IPS DF 4.7 (cell line): ENCODE measurements at regions not wholly inside any gene's neighbourhood (a gene's known extent, or its start where the extent isn't known, plus 50 kb on each side); places are given as distances from the start of the nearest gene placed in this dataset.
"Not testable (repeated sequence)": the region's sequence is repeated elsewhere in the genome, so short reads cannot be mapped to it uniquely, and the experiment has no call there.

ENCODE experiments used
- DNase-seq: peaks from one replicate; pipeline ENCODE4 v3.0.0-alpha.2; 2013; ENCODE audit warnings: low spot score; ENCODE audit errors: extremely low read depth

DNA sequence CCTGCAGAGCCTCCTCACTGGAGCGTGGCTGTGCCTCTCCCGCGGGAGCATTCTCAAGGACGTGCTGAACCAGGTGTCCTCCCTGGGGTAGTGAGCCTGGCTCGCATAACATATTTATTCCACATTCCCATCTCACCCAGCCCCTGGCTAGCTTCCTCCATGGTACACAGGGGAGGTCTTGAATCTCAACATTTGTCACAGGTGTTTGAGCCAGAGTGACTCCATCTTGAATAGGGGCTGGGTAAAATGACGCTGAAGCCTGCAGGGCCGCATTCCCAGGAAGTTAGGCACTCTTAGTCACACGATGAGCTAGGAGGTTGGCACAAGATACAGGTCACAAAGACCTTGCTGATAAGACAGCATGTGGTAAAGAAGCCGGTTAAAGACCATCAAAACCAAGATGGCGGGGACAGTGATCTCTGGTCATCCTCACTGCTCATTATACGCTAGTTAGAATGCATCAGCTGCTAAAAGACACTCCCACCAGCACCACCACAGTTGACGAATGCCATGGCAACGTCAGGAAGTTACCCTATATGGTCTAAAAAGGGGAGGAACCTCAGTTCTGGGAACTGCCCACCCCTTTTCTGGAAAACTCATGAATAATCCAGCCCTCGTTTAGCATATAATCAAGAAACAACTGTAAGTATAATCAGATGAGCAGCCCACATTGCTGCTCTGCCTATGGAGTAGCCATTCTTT is 273.8 kb upstream of the IRX4 start:
- no peak for DNase-seq

DNA sequence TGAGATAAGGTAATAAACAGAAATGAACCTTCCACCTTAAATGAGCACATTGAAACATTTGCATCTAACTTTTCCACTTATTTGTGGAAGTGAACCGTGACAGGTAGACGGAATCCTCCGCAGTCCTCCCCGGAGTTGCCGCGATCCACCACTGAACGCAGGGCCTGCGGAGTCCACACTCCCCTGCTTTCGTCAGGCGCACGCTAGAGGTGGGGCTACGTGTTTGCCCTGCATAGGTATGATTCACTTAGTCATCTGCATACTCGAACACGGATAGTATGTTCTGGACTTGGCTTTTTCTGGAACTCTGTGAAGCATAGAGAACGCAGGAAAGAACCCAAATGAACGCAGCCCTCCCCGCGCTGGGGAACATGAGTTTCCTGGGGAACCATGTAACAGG is 272.8 kb upstream of the IRX4 start:
- no peak for DNase-seq

DNA sequence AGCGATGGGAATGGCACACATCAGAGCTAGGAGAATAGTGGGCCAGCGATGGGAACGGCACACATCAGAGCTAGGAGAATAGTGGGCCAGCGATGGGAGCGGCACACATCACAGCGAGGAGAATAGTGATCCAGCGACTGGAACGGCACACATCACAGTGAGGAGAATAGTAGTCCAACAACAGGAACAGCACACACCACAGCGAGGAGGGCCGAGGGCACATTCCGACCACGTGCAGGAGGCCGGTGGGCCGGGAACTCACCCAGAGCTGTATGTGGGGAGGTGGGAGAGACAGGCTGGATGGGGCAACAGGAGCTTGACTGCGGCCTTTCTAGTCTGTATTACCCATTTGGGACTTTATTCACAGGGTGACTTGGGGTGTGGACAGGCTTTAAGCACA is 271.1 kb upstream of the IRX4 start:
- DNase-seq = no peak

DNA sequence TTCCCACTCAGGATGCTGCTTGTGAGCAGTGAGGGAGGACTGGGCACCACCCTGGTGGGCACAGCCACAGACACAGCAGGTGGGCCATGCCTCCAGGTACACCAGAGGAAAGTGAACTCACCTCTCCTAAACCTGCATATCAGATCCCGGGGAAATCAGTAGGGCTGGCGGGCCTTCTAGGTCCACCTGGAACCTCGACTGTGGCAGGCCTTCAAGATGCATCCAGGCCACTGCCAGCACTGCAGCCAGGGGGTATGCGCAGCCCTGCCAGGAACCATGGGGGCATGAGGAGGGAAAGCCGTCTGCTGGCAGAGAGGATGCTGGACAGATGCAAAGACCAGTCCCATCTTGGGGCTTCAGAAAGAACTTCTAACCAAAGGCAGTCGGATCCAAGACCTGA is 270.6 kb upstream of the IRX4 start:
- DNase-seq = no peak

DNA sequence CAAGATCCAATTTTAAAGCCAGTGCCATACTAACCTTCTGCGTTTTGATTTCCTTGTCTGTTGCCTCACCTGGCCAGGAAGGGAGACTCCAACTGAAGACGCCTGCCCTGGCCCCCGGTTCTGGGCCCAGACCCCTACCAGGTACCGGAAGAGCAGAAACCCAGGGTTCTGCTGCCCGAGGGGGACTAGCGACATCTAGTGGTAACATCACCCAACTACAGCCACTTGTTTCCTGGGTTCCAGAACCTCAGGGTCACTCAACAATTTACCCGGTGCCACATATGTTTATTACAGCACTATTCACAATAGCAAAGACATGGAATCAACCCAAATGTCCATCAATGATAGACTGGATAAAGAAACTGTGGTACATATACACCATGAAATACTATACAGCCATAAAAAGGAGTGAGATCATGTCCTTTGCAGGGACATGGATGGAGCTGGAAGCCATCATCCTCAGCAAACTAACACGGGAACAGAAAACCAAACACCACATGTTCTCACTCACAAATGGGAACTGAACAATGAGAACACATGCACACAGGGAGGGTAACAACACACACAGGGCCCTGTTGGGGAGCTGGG is 268.7 kb upstream of the IRX4 start:
- not testable (repeated sequence) for DNase-seq

DNA sequence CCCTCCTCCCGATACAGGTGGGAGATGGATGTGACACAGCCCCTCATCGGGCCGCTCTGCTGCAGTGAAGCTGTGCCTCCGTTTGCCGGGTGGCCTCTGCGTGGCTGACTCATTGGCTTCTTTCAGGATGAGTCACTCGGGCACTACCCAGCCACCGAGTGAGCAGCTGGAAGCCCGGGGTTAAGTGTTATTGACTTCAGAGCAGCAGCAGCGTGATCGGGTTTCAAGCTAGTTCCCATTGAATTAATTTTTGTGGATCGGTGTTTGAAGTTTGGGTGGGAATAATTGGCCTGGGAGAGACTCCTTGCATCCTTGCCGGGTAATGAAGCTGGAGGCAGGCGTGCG is 266.4 kb upstream of the IRX4 start:
- no peak for DNase-seq

DNA sequence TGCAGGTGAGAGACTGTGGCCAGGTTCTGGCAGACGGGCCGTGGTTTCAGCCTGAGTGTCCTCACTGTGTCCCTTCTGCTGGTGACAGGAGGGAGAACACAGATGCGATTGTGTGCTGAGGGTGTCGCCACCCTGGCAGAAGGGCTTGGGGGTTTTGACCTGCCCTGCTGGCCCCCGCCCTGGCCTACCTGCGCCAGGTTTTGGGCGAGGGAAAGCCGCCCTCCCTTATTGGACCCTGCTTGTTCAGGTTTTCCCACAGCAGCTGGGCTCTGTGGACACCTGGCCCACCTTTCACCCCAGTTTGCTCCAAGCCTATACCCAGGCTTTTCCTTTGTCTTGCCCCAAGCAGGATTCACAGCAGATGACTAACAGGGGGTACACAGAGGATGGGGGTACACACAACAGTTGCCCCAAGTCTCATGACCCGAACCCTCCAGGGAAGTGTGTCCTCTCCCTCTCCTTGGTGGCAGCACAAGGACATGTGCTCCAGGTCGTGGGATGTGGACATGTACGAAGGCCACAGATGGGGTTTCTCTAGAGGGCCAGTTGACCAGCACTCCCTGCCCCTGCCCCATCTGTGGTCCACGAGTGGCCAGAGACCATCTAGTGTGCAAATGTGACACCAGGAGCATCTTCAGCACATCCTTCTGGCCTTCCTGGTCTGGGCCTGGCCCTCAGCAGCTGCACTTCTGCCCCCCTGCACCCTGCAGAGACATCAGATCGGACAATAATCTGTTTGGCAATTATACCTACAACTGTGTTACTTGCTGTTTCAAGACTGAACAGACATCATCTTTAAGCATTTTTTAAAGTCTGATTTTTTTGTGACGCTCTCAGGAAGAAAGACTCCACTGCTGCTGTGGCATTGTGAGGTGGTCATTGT is 265.8 kb upstream of the IRX4 start:
- DNase-seq = no peak

DNA sequence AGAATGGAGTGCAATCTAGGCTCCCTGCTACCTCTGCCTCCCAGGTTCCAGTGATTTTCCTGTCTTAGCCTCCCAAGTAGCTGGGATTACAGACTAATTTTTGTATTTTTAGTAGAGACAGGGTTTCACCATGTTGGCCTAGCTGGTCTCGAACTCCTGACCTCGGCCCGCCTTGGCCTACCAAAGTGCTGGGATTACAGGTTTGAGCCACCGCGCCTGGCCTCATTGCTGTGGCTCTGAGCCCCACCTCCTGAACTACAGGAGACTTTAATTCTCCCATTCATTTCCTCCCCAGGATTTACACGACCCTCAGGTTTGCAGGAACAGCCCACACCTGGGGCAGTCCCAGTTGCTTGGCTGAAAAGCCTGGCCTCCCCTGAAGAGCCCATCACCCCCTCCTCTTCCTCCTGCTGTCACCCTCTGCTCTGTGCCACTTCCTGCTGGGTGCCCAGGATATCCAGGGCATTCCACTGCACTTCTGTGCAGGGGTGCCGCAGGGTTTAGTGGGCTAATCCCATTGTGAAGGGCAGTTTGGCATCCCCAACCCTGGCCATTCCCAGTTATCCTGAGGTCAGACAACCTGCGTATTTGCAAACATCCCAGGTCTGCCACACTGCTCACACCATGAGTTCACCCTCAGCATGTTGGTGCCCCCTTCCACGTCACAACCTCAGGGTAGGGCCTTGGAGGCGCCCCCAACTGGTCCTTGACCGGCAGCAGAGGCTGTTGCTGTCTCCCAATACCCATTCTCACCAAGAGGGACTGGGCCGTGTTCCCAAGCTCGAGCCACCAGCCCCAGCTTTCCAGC is 265.0 kb upstream of the IRX4 start:
- no peak for DNase-seq

DNA sequence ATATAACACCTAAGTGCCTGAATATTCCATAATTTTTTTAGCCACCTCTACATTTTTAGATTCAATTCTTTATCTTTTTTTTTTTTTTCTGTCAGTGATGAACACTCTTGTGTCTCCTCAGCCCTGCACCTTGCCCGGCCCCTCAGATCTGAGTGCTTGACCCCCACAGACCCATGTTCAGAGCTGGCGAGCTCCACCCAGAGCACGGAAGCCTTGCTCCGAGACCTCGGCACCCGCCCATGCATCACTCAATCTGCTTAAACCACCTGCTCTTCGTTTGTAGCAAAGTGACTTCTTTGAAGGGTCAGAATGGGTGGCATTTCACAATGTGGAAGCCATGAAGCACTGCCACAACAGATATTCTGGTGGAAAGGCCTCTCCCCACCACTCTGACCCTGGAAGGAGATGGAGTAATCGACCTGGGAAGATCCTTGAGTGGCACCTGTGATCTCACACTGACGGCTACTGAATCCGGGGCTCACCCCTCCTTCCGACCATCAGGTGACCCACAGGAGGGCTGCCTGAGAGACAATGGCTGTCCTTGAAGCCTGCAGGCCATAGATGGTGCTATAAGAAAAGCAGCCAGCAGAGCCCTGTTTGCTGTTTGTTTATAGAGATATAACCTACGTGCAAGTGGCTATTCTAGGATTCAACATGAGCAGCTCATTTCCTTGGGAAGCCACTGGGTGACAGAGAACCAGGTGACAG is 261.1 kb upstream of the IRX4 start:
- DNase-seq = no peak

DNA sequence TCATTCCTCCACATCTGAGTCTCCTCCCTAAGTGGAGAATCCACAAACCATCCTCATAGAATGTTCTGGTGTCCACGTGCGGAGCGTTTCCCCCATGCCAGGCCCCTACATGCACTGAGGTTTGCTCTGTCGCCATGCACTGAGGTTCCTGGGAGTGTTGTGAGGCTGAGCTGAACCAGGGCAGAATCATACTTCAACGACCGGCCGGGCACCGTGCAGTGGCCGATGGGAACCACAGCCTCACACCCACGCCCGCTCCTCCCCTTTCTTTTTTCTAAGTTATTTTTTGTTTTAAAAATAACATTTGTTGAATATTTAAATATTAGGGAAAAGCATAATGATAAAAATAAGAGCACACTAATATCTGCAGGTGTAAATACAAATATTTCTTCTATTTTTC is 260.4 kb upstream of the IRX4 start:
- DNase-seq = no peak

DNA sequence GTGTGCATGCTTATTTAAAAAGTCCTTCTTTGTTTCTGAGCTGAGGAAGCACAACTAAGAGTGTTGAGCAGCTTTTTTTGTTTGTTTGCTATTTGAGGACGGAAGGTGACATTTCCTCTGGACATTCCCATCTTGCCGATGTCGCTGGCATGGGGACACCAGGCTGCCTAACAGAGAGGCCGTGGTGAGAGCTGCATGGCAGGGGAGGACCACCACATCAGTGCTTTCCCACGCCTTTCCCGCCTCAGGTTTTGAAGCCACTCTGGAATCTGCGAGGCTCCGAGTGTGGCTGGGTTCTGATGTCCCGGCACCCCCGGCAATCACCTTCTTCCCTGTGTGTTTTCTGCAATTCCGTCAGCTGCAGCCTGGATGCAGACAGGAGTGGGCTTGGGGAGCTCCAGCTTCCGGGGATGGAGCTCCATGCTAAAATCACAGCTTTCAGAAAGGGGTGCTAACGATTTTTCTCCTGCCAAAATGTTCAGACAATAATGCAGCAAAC is 259.8 kb upstream of the IRX4 start:
- no peak for DNase-seq

DNA sequence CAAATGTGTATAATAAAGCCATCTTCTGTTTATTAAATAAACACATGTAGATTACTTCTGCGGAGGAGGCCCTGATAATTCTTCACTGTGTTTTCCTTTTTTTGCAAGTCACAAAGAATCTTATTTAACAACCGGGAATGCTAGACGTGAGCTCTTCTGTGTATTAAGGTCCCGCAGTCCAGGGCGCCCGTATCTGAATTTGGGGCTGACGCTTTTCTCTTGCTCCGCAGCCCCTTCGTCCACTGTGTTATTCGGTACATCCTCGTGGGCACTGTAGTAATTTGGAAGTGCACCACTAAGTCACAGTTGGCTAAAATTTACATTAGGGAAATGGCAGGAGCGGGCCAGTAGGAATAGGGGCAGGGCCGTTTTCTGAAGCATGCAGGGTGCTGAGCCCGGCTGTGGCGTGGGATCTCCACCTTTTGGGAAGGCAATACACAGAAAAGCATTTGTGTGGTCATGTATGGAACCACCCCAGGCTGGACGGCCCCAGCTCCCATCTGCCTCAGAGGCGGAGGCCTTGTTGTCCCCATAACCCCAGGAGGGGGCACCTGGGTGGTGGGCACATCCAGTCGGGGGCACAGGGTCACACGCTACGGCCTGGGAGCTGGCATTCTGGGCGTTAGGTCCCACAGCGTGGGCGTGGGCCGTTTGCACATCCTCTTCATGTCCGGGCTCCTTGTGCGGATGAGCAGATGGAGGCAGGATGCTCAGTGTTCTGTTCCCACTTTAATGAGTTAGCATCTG is 258.7 kb upstream of the IRX4 start:
- DNase-seq = no peak

DNA sequence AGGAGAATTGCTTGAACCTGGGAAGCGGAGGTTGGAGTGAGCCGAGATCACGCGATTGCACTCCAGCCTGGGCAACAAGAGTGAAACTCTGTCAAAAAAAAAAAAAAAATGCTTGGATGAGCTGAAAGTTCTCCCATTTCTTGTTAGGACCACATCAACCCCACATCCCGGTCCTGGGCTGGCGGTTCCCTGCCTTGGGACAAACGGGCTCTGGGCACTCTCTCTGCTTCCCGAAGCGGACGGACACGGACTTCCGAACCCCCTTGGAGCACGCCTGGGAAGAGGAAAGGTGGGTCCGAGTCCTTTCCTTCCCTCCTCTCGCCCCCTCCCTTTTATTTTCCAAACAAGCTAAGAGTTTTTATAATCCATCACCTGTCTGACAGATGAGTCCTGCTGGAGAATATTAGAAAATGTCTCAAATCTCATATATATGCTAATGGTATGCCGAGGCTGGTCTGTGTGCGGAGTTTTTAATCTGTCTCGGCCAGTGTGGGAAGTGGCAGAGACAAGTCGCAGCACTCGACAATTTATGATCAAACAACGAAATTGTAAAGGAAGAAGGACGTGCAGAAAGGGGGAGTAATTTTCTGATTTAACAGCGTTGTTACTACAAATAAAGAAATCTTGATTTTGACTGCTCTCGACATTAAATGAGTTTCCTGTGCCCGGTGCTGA is 257.9 kb upstream of the IRX4 start:
- no peak for DNase-seq

DNA sequence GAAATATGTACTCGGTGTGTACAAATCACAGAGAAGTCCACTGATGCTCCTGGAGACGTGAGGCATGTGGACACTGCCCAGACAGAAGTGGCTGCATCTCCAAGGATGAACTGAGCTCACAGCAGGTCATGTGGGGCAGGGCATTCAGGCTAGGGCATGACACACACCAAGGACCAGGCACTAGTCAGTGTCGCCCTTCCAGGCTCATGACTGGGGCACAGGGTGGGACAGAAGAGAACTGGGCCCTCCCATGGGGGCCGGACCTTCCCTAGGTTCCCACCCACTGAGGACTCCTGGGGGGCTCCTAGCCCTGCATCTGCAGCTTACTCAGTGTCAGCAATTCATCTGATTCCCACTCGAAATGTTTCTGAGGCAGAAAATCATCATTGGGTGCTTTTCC is 256.8 kb upstream of the IRX4 start:
- DNase-seq = no peak

DNA sequence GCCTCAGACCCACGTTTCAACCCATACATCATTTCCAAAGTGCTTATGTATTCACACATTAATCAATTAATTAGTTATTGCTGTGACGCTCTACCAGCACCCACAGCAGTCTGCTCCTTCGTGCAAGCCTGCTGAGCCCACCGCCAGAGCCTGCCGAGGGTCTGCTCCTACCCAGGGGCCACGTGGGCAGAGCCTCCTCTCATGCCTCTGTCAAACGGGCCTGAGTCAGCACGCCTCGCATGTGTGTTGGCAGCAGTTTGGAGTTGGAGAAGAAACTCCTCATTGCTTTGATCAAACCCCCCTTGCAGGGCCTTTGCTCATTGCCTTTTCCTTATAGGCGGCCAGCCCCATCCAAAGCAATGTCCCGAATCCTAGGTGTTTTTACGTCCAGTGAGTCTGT is 256.2 kb upstream of the IRX4 start:
- no peak for DNase-seq

DNA sequence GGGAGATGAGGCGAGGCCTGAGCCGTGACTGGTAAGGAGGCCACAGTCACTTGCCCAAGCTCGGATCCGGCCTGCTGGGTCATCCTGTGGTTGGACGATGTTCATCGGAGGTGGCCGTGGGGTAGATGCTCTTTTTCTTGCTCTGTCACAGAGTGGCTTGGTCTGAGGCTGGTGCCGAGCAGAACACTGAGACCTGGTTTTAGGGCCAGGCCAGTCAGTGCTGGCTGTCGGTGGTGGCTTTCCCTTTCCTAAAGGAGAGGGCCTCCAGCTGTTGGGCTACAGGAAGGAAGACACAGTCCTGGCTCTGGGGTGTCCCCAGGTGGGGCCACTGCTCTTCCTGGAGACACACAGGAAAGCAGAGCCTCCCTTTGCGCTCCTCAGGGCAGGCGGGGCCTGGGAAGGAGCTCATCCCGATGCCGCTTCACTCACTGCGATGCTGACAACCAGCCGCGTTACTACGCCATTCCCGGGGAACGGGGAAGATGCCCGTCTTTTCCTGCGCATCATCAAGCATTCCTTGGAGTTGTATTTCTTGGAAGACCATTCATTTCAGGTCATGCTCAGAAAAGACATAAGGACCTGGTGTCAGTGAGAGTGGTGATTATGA is 254.8 kb upstream of the IRX4 start:
- no peak for DNase-seq

DNA sequence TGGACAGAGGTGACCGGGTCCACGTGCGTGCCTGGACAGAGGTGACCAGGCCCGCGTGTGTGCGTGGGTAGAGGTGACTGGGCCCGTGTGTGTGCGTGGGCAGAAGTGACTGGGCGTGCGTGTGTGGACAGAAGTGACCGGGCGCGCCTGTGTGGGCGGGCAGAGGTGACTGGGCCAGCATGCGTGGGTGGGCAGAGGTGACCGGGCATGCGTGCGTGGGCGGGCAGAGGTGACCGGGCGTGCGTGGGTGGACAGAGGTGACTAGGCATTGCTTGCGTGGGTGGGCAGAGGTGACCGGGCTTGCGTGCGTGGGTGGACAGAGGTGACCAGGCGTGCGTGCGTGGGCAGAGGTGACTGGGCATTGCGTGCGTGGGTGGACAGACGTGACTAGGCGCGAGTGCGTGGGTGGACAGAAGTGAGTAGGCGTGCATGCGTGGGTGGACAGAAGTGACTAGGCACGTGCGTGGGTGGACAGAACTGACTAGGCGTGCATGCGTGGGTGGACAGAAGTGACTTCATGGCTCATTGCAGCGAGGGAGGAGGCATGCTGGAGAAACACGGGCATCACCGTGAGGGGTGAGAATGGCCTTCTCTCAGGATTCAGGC is 254.1 kb upstream of the IRX4 start:
- DNase-seq = no peak

DNA sequence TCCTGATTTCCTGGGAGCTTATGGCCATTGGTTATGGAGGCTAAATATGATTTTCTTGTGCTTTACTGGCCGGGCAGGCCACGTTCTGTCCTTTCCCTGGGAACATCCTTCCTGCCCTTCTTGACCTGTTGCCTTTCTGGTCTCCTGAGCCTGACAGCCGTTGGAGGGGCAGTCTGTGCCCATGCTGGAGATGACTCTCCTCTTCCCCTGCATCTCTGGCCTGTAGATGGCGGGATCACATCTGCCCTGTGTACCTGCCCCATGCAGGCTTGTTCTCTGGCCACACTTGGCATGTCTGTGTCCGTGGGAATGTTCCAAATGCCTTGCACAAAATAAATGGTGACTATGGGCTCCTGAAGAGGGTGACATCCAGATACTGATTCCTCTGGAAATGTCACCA is 253.1 kb upstream of the IRX4 start:
- DNase-seq = no peak

DNA sequence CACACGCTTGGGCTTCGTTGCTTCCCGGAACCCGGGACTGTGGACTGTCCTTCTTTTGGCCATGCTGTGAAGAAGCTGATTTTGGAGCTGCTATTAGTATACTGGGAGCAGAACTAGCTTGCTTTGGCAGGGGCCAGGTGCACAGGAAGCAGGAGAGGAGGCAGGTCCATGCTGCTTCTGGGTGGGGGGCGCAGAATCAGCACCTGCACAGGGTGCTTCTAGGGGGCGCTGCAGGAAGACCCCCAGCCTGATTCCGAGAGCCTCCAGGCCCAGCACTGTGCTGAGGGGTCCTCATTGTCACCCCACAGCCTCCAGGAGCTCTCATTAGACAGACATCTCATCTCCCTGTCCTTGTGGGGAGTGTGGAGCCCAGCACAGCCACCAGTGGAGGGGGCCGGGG is 252.6 kb upstream of the IRX4 start:
- DNase-seq = no peak
